Panc1 (cell line): ENCODE measurements at regions not wholly inside any gene's neighbourhood (a gene's known extent, or its start where the extent isn't known, plus 50 kb on each side); places are given as distances from the start of the nearest gene placed in this dataset.

Source experiments
- ATAC-seq: fragments of 200-7000 bp; cut with Tn5 transposase; 2 replicates; pipeline ENCODE4 v1.9.1; 2020; ENCODE audit warnings: mild to moderate bottlenecking, moderate library complexity
- BruUV-seq: library from RNA; stranded (reverse); fragments of 400-500 nt; replicated peaks from 2 replicates; lab custom pipeline; 2021; lab: Mats Ljungman, UMichigan
- CTCF ChIA-PET: fragments of 300-600 bp; sonication (Branson Sonifier 250); formaldehyde crosslinking; loops from one replicate; lab custom pipeline; 2022; ENCODE audit warnings: antibody characterized with exemption; lab: Charles Lee
- POLR2A ChIA-PET: fragments of 300-600 bp; sonication (Branson Sonifier 250); formaldehyde crosslinking; loops from one replicate; lab custom pipeline; 2022; ENCODE audit warnings: antibody characterized with exemption; lab: Charles Lee
- DNase-seq: peaks from one replicate; pipeline ENCODE4 v3.0.0-alpha.2; 2010; ENCODE audit warnings: low read depth, low spot score
- H3K27ac ChIP-seq: 2 replicates; pipeline ENCODE4 v1.5.1; 2011; ENCODE audit warnings: mild to moderate bottlenecking, low read length, inconsistent platforms
- H3K27me3 ChIP-seq: fragments of 200-500 bp; sonication (Bioruptor generic); 2 replicates; pipeline ENCODE4 v1.6.0; 2014; ENCODE audit warnings: low read length, inconsistent platforms; ENCODE audit not compliant: control insufficient read depth, insufficient read depth
- H3K36me3 ChIP-seq: fragments of 200-500 bp; sonication (Bioruptor generic); 2 replicates; pipeline ENCODE4 v1.5.1; 2014; ENCODE audit warnings: inconsistent platforms, mild to moderate bottlenecking, low read length, moderate library complexity; ENCODE audit not compliant: control insufficient read depth, insufficient read depth
- H3K4me1 ChIP-seq: 2 replicates; pipeline ENCODE4 v1.5.1; 2011; ENCODE audit warnings: inconsistent platforms, mild to moderate bottlenecking, low read length, moderate library complexity; ENCODE audit not compliant: control insufficient read depth, insufficient read depth
- H3K4me3 ChIP-seq, 2 experiments: 2 replicates each; pipeline ENCODE4 v1.5.1; 2011 to 2012; ENCODE audit warnings: low read depth in 2 of 2, low read length in 2 of 2, mild to moderate bottlenecking in 2 of 2, inconsistent platforms in 1 of 2, moderate library complexity in 1 of 2
- H3K9me3 ChIP-seq: fragments of 200-500 bp; sonication (Bioruptor generic); 2 replicates; pipeline ENCODE4 v1.5.1; 2014; ENCODE audit warnings: low read depth, mild to moderate bottlenecking, inconsistent platforms, low read length, moderate library complexity; ENCODE audit not compliant: control insufficient read depth, insufficient read depth
- CTCF ChIP-seq: fragments of 450-650 bp; IDR thresholded peaks from 2 replicates; pipeline ENCODE4 v1.5.1; 2017; ENCODE audit warnings: mild to moderate bottlenecking
- POLR2AphosphoS5 ChIP-seq: IDR thresholded peaks from 2 replicates; pipeline ENCODE4 v1.6.1; 2012; ENCODE audit warnings: mild to moderate bottlenecking, low read depth, low read length, moderate library complexity
- REST ChIP-seq, 2 experiments: IDR thresholded peaks; 2 replicates each; pipeline ENCODE4 v1.6.1; 2011 to 2012; ENCODE audit warnings: low read depth in 2 of 2, control low read depth in 1 of 2, low read length in 1 of 2, mild to moderate bottlenecking in 1 of 2, moderate library complexity in 1 of 2; ENCODE audit not compliant: insufficient read depth in 1 of 2
- SIN3A ChIP-seq: IDR thresholded peaks from 2 replicates; pipeline ENCODE4 v1.6.1; 2012; ENCODE audit warnings: low read depth, mild to moderate bottlenecking, low read length, moderate library complexity, borderline replicate concordance; ENCODE audit not compliant: insufficient read depth
- TCF7L2 ChIP-seq: IDR thresholded peaks from 2 replicates; pipeline ENCODE4 v1.6.1; 2011; ENCODE audit warnings: mild to moderate bottlenecking, low read depth, low read length, inconsistent platforms
- in situ Hi-C: cut with HindIII; loops from 2 replicates; pipeline ENCODE4 v1.10.0; 2016; ENCODE audit warnings: low sequenced_read_pairs, low pct_unique_long_range_greater_than_20kb
- intact Hi-C: fragments of 100-400 bp; cut with micrococcal nuclease; formaldehyde crosslinking; loops from one replicate; pipeline ENCODE4 v1.10.0; 2022; ENCODE audit not compliant: unreplicated experiment

DNA sequence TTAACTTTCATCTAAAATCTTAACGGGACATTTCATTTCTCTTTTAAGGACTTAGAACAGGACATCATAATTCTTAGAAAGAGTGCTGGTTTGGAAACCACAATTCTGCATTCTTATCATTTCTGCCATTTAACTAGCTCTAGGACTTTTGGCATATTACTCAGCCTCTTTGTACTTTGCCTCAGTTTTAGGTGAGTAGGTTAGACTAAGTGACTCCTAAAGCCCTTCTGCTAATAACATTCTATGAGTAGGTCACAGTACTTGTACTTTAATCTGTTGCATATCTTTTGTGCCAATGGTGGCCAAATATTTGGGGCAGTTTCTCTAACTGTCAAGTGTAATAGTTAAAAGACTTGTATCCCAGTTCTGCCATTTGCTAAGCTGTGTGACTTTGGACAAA is 115.4 kb upstream of the NUDT6 start:
- BruUV-seq: no TSS peak
- in situ Hi-C loops: no loop called here
- TF ChIP-seq POLR2AphosphoS5 (no peak), SIN3A (no peak), REST (IDR thresholded peaks at IDR 0.05; ENCODE audit: insufficient read depth in 1 of 2, low read depth in 2 of 2, low read length in 1 of 2) (no peak), CTCF (no peak), TCF7L2 (no peak)
- POLR2A ChIA-PET: interaction anchor here (0.6 kb wide), 1 partner anchor 168 kb away, joined by 3 read pairs; no protein-coding TSS in a partner anchor
- no peak for DNase-seq
- H3K27me3 ChIP-seq: no peaks in the 10 kb centered on the region
- intact Hi-C loops: no loop called here
- no peaks in the 10 kb centered on the region for H3K4me1 ChIP-seq
- peaks cover 7% of the 10 kb centered on the region; the same call in 1 of the 2 replicates for H3K9me3 ChIP-seq
- H3K27ac ChIP-seq: no peak overlapping the region
- CTCF ChIA-PET: no interaction called here
- H3K4me3 ChIP-seq: no peak overlapping the region
- no peak for ATAC-seq
- no peaks in the 10 kb centered on the region for H3K36me3 ChIP-seq

DNA sequence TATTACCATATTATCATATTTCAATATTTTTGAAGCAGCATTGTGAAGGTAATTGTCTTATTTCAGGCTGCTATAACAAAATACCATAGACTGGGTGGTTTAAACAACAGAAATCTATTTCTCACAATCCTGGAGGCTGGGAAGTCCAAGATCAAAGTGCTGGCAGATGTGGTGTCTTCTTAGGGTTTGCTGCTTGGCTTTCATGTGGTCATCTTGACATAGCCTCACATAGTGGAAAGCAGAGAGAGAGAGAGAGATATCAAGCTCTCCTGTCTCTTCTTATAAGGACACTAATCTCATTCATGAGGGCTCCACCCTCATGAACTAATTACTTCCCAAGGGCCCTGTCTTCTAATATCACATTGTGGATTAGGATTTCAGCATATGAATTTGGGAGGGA is 119.7 kb upstream of the NUDT6 start:
- peaks cover 11% of the 10 kb centered on the region; the same call in 1 of the 2 replicates for H3K9me3 ChIP-seq
- H3K27ac ChIP-seq: no peak overlapping the region
- H3K4me3 ChIP-seq: no peak overlapping the region
- H3K36me3 ChIP-seq: no peaks in the 10 kb centered on the region
- BruUV-seq: no TSS peak
- H3K4me1 ChIP-seq: no peaks in the 10 kb centered on the region
- in situ Hi-C loops (no loop called here), intact Hi-C loops (no loop called here)
- ChIA-PET POLR2A (no interaction called here), CTCF (no interaction called here)
- ATAC-seq (no peak), DNase-seq (no peak)
- TF ChIP-seq REST (IDR thresholded peaks at IDR 0.05; ENCODE audit: insufficient read depth in 1 of 2, low read depth in 2 of 2, low read length in 1 of 2) (no peak), CTCF (no peak), SIN3A (no peak), TCF7L2 (no peak)
- H3K27me3 ChIP-seq: no peaks in the 10 kb centered on the region
